WI38 (cell line): ENCODE measurements at regions not wholly inside any gene's neighbourhood (a gene's known extent, or its start where the extent isn't known, plus 50 kb on each side); places are given as distances from the start of the nearest gene placed in this dataset.

ENCODE experiments used
- H3K4me3 ChIP-seq: 2 replicates; pipeline ENCODE4 v1.5.1; 2011; ENCODE audit warnings: low read depth, mild to moderate bottlenecking, control low read depth, low read length
- CTCF ChIP-seq: IDR thresholded peaks from 2 replicates; pipeline ENCODE4 v1.5.1; 2012; ENCODE audit warnings: low read depth, mild to moderate bottlenecking, control low read depth, low read length

GRCh38 chr9:2407450-2407849 lies 214.1 kb upstream of the VLDLR start:
- no peak for TF ChIP-seq CTCF
- no peak overlapping the region for H3K4me3 ChIP-seq

- H3K4me3 ChIP-seq = no peak overlapping the region
- no peak for TF ChIP-seq CTCF
Observed at GRCh38 chr9:2411459-2412215, 209.9 kb upstream of the VLDLR start.

GRCh38 chr9:2413160-2413805 lies 208.3 kb upstream of the VLDLR start:
- no peak for TF ChIP-seq CTCF
- H3K4me3 ChIP-seq = no peak overlapping the region

GRCh38 chr9:2414465-2414864 lies 207.1 kb upstream of the VLDLR start:
- no peak overlapping the region for H3K4me3 ChIP-seq
- no peak for TF ChIP-seq CTCF

GRCh38 chr9:2415326-2415725 lies 206.3 kb upstream of the VLDLR start:
- no peak for TF ChIP-seq CTCF
- no peak overlapping the region for H3K4me3 ChIP-seq

GRCh38 chr9:2417730-2418129 lies 203.9 kb upstream of the VLDLR start:
- H3K4me3 ChIP-seq = no peak overlapping the region
- TF ChIP-seq CTCF = no peak

- no peak overlapping the region for H3K4me3 ChIP-seq
Observed at GRCh38 chr9:2418619-2419018, 203.0 kb upstream of the VLDLR start.

More at GRCh38 chr9:2418619-2419018, 203.0 kb upstream of the VLDLR start:
- no peak for TF ChIP-seq CTCF
